Uterus (tissue), 2 donors: ENCODE measurements at regions not wholly inside any gene's neighbourhood (a gene's known extent, or its start where the extent isn't known, plus 50 kb on each side); places are given as distances from the start of the nearest gene placed in this dataset.

Source experiments
- CTCF ChIP-seq, 4 experiments: fragments of 200-600 bp in 2 of 4; fragments of 450-650 bp in 2 of 4; sonication (generic) in 2 of 4; IDR thresholded peaks; one replicate each; pipeline ENCODE4 v1.5.1; 2016 to 2019; ENCODE audit warnings: antibody characterized with exemption in 4 of 4, mild to moderate bottlenecking in 2 of 4, moderate library complexity in 1 of 4
- POLR2A ChIP-seq, 2 donors: fragments of 450-650 bp; IDR thresholded peaks; one replicate each; pipeline ENCODE4 v1.6.1; 2016; ENCODE audit warnings: antibody characterized with exemption in 2 of 2, mild to moderate bottlenecking in 1 of 2, moderate library complexity in 1 of 2

DNA sequence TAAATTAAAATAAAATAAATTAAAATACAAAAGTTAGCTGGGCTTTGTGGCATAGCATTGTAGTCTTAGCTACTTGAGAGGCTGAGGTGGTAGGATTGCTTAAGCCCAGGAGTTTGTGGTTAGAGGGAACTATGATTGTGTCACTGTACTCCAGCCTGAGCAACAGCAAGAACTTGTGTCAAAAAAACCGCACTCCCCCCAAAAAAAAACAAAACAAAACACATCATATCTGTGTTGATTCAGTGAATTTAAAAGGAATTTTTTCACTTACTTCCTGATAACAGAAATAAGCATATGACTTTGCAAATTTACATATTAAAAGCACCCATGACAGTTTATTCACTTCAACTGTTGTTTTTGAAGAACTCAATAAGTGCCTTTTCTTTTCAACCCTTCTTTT is 68.1 kb upstream of the PELI1 start:
- TF ChIP-seq POLR2A (IDR thresholded peaks at IDR 0.05), result no peak
- TF ChIP-seq CTCF (IDR thresholded peaks at IDR 0.05), result no peak
